HG03558 (cell line): ENCODE measurements at regions not wholly inside any gene's neighbourhood (a gene's known extent, or its start where the extent isn't known, plus 50 kb on each side); places are given as distances from the start of the nearest gene placed in this dataset.

Source experiments
- ATAC-seq: cut with Tn5 transposase; IDR thresholded peaks from one replicate; pipeline ENCODE4 v1.9.1; 2021; ENCODE audit warnings: moderate number of reproducible peaks; ENCODE audit not compliant: unreplicated experiment; ENCODE audit errors: extremely low read depth

DNA sequence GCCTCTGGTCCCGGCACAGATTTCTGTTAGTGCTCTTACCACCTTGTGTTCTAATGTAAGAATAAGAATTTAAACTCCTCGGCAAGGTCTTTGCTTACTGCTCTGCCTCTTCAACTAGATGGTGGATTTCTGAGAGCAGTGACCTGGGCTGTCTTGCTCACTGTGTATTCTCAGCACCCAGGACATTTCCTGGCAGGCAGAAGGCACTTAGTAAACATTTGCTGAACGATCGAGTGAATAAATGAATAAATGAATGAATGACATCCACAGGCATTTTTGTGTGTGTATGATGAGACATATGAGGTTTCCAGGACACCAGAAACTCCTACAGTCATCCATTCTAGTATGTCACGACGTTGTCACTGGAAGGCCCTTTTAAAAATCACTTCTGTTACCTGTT, 143.2 kb downstream of the BOD1 start:
- no peak for ATAC-seq

DNA sequence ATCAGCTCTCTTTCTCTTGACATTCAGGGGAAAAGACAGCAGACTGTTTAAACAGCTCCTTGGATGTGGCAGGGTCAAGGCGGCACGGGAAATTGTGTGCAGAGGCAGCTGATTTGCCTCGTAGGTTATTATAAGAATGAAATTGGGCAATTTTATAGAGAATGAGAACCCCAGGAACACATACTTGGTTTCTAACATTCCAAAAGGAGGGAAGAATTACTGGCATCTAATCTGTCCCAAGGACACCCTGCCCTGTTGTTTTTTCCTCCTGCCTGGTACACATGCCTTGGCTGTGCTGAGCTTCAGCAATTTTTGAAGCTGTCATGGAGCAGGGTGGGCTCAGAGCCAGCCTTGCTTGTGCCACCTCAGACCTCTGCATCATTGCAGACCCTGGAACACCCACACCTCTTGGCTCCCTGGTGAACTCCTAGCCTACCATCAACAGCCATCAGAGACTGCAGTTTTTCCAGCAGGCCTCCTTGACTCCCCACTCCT, 143.6 kb downstream of the BOD1 start:
- no peak for ATAC-seq

DNA sequence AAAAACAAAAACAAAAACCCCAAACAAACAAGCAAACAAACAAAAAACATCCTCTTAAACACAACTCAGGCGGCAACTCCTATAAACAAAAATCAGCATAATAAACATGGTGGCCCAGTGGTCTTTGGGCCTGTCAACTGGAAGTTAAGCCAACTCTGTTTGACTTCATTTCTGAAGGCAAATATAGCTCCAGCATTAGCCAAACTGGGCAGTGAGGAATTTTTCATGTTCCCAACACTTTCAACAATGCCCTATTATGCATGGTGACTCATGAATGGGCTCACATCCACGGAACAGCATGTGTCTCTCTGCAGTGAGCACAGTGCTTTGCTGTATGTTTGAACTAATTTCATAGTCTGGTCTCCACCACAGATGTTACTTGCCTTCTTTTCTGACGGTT, 143.9 kb upstream of the STC2 start:
- ATAC-seq: no peak

DNA sequence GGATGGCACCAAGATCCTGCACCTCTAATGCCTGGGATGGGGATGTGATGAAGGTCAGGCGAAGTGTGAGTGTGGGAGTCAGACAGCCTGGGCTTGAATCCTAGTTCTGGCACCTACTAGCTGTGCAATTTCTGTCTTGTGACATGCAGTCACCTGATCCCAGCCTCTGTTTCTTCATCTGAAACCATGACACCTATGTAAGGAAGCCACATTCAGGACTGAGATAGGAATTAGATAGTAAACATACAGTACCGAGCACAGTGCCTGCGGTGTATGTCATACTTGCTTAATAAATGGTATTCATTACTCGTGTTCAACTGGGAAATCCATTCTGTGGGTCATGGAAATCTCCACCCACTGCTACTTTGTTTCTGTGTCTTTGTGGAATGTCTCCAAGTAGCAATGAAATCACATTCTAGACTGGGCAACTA, 140.6 kb upstream of the STC2 start:
- ATAC-seq: no peak

DNA sequence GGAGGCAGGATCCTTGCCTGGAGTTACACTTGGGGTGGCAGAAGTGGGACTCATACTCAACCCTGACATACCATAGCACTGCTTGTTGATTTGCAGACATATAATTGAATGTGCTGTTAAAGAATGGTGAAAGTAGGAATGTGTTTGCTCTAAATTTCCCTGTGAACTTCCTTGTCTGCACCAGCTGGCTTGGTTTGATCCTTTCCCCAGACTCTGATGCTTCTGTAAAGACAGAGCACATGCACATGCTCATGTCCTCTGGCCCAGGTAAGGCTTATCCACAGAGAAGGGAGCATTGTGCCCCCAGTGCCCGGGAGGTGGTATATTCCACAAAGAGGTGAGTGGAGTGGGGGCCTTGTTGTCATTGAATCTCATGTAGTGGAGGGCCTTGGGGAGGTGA, 138.0 kb upstream of the STC2 start:
- ATAC-seq: no peak

DNA sequence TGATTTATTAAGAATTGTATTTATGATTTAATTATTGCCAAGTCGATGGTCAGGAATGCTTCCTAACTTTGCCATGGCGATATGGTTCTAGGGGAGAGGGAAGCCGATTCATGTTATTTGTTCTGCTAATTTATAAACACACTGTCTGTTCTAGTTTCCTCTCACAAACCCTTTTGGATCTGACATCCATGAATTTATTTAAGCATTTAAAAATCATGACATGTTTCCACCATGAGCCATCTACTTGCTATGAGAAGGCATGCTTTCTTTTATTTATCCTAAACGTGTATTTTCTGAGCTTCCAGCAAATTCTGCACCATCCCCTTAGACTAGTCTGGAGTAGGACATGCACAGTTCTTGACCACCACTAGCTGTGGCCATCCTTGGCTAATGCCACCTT, 136.6 kb upstream of the STC2 start:
- ATAC-seq: no peak

DNA sequence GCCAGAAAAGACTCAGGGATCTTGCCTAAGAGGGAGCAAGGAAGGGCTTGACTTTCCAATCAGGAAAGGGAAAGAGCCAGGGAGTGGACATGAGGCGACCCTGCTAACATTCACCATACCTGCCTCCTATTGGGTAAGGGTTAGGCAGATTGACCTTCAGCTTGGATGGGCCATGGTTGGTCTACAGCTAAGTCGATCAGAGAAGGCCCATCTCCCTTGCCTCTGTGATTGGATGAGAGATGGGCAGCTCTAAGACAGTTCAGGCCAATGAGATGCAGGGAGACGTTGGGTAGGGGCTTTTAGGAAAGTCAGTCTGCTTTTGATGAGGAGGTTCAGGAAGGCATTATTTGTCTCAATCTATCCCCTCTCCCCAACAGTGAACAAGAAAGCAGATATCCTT, 135.0 kb upstream of the STC2 start:
- ATAC-seq: no peak

DNA sequence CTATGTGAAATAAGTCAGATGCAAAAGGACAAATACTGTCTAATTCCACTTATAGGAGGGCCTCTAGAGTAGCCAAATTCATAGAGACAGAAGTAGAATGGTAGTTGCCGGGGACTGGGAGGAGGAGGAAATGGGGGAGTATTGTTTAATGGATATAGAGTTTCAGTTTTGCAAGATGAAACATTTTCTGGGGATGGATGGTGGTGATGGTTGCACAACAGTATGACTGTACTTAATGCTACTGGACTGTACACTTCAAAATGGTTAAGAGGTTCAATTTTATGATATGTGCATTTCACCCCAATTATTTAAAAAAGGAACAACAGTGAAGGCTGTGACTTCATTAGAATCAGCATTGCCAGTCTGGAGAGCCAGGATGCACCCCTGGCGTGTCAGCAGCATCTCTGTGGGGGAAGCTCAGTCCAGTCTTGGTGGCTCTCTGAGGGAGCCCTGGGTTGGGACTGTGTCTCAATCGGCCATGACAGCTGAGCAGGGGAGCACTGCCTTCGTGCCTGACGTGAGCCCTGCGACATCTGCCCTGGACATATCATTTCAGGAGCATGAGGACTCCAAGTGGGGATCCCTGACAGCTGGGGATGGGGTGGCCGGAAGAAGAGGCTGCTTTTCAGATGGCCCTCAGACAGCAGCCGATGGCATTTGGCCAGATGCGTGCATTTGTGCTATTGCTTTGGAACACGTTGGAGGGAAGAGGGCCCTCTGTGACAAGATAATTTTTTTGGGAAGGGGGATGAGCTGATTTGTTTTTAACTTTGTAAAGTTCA, 130.8 kb upstream of the STC2 start:
- no peak for ATAC-seq

DNA sequence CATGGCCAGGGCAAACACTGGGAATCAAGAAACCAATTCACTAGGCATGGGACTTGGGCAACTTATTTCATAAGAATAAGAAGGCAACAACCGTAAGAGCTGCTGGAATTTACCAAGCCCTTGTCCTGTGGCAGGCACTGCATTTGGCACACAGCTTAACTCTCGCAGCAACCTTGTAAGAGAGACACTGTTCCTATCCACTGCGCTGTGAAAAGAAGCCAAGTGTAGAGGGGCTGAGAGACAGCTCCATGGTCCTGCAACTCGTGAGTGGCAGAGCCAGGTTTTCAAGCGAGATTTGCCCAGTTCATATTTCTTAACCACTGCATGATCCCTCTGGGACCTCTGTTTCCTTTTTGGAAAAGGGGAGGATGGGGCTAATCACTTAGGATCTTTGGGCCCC, 129.3 kb upstream of the STC2 start:
- no peak for ATAC-seq

DNA sequence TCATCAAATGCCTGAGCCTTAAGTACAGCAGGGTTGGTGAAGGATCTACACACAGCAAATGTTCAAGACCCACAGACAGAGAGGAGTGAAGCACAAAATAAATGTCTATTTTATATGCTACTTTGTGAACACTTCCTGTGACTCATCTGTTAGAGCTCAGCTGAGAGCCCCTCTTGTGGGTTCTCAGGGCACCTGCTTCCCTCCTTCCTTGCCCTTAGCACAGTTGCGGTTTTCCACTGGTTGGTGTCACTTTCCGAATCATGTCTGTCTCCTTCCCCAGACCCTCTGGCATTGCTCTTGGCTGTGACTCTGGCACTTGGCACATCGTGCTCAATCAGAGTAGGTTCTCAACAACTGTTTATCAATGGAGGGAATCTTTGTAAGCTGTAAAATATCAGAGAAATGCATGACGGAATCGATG, 128.5 kb upstream of the STC2 start:
- ATAC-seq: no peak

DNA sequence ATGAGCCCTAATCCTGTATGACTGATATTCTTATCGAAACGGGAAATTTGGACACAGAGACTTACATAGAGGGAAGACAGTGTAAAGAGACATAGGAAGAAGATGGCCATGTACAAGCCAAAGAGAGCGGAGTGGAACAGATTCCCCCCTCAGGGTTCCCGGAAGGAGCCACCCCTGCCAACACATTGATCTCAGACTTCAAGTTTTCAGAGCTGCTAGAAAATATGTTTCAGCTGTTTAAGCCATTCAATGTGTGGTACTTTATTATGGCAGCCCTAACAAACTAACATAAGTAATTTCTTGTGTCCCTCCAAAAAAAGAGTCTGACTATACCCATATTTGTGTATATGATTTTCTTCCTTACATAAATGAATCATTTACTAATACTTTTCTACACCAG, 128.0 kb upstream of the STC2 start:
- no peak for ATAC-seq

DNA sequence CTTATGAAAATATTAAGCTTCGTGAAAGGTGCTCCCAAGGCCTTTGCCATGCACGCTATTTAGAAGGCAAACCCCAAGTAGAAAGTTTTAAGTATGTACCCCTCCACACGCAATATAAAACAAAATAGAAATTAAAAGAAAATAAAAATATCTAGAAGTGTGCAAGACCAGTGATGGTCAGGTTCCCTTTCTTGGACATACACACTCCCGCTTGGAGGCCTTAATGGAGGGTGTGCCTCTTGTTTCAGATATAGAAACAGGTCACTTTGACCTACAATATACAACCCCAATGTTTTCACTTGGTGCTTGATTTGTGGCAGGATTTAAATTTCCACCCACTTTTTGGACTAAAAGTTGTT, 127.4 kb upstream of the STC2 start:
- ATAC-seq: no peak

DNA sequence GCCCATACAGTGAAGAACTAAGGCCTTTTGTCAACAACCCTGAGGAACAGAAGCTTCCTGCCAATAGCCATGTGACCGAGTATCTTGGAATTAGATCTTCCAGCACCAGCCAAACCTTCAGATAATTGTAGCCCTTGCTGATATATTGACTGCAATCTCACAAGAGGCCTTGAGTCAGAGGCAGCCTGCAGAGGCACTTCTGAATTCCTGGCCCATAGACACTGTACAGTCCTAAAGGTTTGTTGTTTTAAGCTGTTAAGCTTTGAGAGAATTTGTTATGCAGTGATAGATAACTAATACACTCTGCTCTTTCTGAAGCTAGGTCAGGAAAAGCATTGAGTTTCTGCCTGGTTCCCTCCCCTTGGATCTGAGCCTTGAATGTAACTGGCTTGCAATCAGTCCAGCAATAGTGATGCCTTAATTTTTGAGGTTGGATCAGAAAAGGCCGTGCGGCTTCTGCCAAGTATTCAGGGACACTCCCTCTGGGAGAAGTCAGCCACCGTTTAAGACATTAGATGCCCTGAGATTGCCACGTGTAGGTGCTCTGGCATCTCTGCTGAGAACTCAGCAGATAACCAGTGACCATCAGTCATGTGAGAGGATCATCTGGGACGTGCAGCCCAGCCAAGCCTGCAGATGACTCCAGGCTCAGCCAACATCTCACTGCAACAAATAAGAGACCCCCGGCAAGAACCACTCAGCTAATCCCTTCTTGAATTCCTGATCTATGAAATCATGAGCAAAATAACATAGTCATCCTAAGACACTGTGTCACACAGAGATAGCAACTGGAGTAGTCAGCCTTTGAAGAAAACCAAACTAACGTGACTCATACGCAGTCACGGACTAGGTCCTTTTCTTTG, 126.8 kb upstream of the STC2 start:
- no peak for ATAC-seq

DNA sequence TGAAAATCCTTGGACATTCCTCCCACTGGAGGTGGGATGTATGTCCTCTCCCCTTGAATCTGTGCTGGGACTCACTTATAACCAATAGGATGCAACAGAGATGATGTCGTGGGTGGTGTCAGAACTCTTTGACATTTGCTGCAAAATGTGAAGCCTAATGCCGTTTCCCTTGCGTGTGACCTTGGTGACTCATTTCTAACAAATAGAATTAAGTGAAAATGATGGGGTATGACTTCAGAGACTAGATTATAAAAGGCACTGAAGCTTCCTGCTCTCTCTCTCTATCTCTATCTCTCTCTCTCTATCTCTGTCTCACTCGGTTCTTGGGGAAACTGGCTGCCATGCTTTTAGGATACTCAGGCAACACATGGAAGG, 126.1 kb upstream of the STC2 start:
- ATAC-seq: no peak

DNA sequence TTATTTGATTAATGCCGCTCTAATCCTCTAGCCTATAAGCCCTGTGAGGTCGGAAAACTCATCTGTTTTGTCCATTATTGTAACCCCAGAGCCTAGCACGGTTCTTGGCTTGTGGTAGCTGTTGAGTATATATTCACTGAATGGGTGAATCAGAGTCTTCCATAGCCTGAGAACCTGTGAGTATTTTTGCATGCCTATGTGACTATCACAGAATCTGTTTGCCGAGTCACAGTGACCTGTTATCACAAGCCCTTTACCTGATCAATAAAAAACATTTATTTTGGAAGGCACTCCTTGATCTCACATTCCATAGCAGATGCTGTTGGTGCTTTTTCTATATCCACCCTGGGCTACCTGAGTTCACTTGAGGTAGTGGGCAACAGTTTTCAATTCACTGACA, 125.0 kb upstream of the STC2 start:
- no peak for ATAC-seq

DNA sequence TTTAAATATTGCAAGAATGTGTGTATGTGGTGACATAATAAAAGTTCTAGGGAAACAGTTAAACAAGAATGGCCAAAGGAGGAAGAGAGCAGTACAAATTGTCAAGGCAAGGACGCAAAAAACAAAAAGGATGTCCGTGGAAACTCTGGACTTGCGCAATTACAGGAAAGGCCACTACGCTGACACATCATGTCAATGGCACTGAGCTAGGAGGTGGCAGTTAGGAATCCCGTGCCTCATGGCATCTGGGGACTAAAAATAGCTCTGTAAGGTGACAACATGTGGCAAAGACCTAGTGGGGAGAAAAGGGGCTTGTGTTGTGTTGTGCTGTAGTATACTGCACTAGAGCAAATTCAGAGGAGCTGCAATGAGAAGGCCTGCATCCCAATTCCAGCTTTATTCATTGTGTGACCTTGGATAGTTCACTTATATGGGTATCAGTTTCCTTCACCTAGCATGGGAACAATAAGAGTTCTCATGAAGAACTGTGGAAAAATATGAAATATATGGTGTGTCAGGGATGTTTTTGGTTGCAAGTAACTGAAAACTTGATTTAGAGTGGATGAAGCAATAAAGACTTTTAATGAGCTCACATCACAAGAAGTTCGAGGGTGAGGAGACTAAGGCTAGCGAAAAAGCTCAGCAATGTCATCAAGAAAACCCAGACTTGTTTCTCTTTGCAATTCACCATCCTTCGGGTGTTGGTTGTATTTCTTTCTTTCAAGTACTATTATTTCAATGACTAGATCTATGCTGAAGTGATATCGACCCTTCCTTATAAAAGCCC, 124.1 kb upstream of the STC2 start:
- ATAC-seq: no peak

DNA sequence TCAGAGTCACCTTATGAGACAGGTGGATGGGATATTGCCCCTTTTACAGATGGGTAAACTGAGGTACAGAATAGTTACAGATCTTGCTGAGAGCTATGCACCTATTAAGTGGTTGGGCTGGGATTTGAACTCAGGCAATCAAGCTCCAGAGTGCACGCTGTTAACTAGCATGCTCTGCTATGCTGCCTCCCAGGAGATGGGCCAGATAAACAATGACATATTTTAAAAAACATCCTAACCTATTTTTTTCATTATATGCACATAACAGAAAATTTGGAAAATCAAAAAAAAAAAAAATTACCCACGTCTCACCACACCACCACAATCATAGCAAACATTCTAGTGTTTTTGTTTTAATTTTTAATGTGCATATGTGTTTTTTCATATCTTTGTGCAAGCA, 123.4 kb upstream of the STC2 start:
- no peak for ATAC-seq

DNA sequence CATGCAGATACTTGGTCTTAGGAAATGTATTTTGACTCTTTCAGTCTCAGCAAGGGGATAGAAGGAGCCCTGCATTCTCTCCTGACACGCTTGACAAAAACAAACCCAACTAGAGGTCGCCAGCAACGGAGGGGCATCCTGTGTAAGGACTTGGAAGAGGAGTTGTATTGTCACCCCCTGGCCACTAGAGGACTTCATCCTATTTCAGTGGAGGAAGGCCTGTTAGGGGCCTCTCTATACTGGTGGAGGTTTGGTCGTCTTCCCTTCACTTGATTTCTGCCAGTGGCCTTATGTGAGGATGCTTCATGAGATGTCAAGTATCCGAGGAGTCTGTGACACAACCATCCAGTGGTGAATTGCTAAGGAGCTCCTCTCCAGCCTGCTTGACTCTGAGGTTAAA, 122.8 kb upstream of the STC2 start:
- ATAC-seq: no peak

DNA sequence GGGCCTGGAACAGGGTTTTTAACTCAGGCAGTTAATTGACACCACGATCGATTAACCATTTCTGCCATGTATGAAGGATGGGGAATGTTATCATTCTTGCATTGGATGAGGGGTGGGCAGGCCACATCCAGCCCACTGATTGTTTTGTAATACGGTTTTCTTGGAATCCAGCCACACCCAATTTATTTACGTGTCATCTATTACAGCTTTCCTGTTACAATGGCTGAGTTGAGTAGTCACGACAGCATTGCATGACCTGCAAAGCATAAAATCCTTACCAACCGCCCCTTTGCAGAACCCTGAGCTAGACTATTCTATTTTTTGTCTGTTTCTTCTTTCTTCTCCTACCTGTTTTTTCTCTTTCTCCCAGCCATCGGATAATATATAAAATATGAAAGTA, 122.0 kb upstream of the STC2 start:
- no peak for ATAC-seq

DNA sequence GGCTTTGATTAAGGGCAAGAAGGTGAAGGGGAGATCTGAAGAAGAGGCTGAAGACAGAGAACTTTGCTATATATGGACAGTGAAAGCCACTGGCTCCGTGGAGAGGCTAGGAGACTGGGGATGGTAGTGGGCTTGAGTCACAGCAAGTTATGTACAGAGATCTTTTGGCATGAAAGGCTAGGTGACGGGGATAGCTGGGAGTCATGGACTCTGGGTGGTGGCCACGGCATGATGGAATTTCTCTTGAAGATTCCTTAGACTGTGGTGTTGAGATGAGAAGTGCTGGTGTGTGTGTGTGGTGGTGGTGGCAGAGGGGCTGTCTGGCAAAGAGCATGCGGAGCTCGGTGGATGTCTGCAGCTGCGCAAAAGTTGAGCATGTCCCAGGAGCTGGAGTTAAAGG, 120.6 kb upstream of the STC2 start:
- no peak for ATAC-seq

DNA sequence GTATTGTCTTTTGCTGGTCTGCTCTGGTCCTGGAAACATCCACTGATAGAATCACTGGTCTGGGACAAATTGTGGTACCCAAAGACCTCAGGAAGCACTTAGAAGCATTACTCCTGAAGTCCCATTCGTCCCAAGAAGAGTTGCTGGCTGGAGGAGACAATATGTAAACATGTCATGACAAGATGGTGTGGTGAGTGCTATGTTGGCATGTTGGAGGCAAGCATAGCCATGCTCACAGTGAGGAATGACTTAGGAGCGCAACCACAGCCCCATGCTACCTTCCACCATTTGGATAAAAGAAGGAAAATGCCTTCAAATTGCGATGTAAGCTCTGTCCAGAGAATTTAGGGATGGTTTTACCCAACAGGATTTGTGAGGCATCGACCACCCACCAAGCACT, 115.8 kb upstream of the STC2 start:
- no peak for ATAC-seq
